ENCODE measurements at regions not wholly inside any gene's neighbourhood (a gene's known extent, or its start where the extent isn't known, plus 50 kb on each side); places are given as distances from the start of the nearest gene placed in this dataset.
A peak's percentile ranks its signal among the peaks of the same experiment; 100 is the strongest.

GRCh38 chr10:60576130-60577069 lies 186.7 kb upstream of the ANK3 start:
- no peak for TF ChIP-seq CTCF (IDR thresholded peaks at IDR 0.05; ENCODE audit: unreplicated experiment)
- no peaks in the 10 kb centered on the region for H3K27me3 Mint-ChIP-seq (ENCODE audit: low read depth)
- H3K4me1 Mint-ChIP-seq, result peaks cover 33% of the 10 kb centered on the region
- DNase-seq (ENCODE audit: low spot score in 2 of 2, unreplicated experiment in 2 of 2), result no peak
- H3K9me3 Mint-ChIP-seq, result peaks cover 9% of the 10 kb centered on the region
- no peak overlapping the region for H3K4me3 Mint-ChIP-seq
- peaks cover 11% of the 10 kb centered on the region for H3K36me3 Mint-ChIP-seq
- H3K27ac Mint-ChIP-seq, result peak overlapping the region; percentile 54

GRCh38 chr10:60575105-60575504 lies 185.4 kb upstream of the ANK3 start:
- no peak for TF ChIP-seq CTCF (IDR thresholded peaks at IDR 0.05; ENCODE audit: unreplicated experiment)
- no peak overlapping the region for H3K4me3 Mint-ChIP-seq
- H3K4me1 Mint-ChIP-seq, result peaks cover 41% of the 10 kb centered on the region
- no peak for DNase-seq (ENCODE audit: low spot score in 2 of 2, unreplicated experiment in 2 of 2)
- peak overlapping the region; percentile 37 for H3K27ac Mint-ChIP-seq
- no peaks in the 10 kb centered on the region for H3K27me3 Mint-ChIP-seq (ENCODE audit: low read depth)
- H3K9me3 Mint-ChIP-seq, result peaks cover 9% of the 10 kb centered on the region
- H3K36me3 Mint-ChIP-seq, result peaks cover 11% of the 10 kb centered on the region

GRCh38 chr10:60574388-60574787 lies 184.7 kb upstream of the ANK3 start:
- peaks cover 44% of the 10 kb centered on the region for H3K4me1 Mint-ChIP-seq
- peaks cover 11% of the 10 kb centered on the region for H3K36me3 Mint-ChIP-seq
- H3K9me3 Mint-ChIP-seq, result peaks cover 7% of the 10 kb centered on the region
- TF ChIP-seq CTCF (IDR thresholded peaks at IDR 0.05; ENCODE audit: unreplicated experiment), result no peak
- H3K27me3 Mint-ChIP-seq (ENCODE audit: low read depth), result no peaks in the 10 kb centered on the region
- H3K4me3 Mint-ChIP-seq, result no peak overlapping the region
- no peak overlapping the region for H3K27ac Mint-ChIP-seq
- DNase-seq (ENCODE audit: low spot score in 2 of 2, unreplicated experiment in 2 of 2), result no peak

GRCh38 chr10:60573336-60573735 lies 183.7 kb upstream of the ANK3 start:
- no peak for DNase-seq (ENCODE audit: low spot score in 2 of 2, unreplicated experiment in 2 of 2)
- no peak for TF ChIP-seq CTCF (IDR thresholded peaks at IDR 0.05; ENCODE audit: unreplicated experiment)
- no peak overlapping the region for H3K4me3 Mint-ChIP-seq
- H3K27ac Mint-ChIP-seq, result peak overlapping the region; percentile 91
- peaks cover 5% of the 10 kb centered on the region for H3K9me3 Mint-ChIP-seq
- H3K27me3 Mint-ChIP-seq (ENCODE audit: low read depth), result no peaks in the 10 kb centered on the region
- peaks cover 11% of the 10 kb centered on the region for H3K36me3 Mint-ChIP-seq
- H3K4me1 Mint-ChIP-seq, result peaks cover 45% of the 10 kb centered on the region

GRCh38 chr10:60572511-60573194 lies 183.0 kb upstream of the ANK3 start:
- Mint-ChIP-seq H3K4me3 (peak overlapping the region; percentile 72), H3K36me3 (peaks cover 15% of the 10 kb centered on the region), H3K27ac (peak overlapping the region; percentile 91), H3K27me3 (ENCODE audit: low read depth) (no peaks in the 10 kb centered on the region), H3K9me3 (peaks cover 10% of the 10 kb centered on the region), H3K4me1 (peaks cover 45% of the 10 kb centered on the region)
- peak; percentile 26 to 43 for DNase-seq (ENCODE audit: low spot score in 2 of 2, unreplicated experiment in 2 of 2)
- no peak for TF ChIP-seq CTCF (IDR thresholded peaks at IDR 0.05; ENCODE audit: unreplicated experiment)
